ENCODE measurements at regions not wholly inside any gene's neighbourhood (a gene's known extent, or its start where the extent isn't known, plus 50 kb on each side); places are given as distances from the start of the nearest gene placed in this dataset.

- no peak for TF ChIP-seq CTCF (IDR thresholded peaks at IDR 0.05; ENCODE audit: borderline replicate concordance, extremely low read depth, low read length, poor library complexity, severe bottlenecking)
- TF ChIP-seq EZH2 (IDR thresholded peaks at IDR 0.05; ENCODE audit: borderline replicate concordance, low read depth, low read length, severe bottlenecking): no peak
Observed at GRCh38 chr18:72411261-72411660, 132.9 kb downstream of the CBLN2 start.
